Vagina (tissue), 2 donors: ENCODE measurements at regions not wholly inside any gene's neighbourhood (a gene's known extent, or its start where the extent isn't known, plus 50 kb on each side); places are given as distances from the start of the nearest gene placed in this dataset.

Source experiments
- DNase-seq, 2 donors: peaks; one replicate each; pipeline ENCODE4 v3.0.0-alpha.2; 2017; ENCODE audit errors: extremely low spot score in 2 of 2
- H3K27ac ChIP-seq: fragments of 200-600 bp; sonication (generic); one replicate; pipeline ENCODE4 v1.5.1; 2019
- H3K27me3 ChIP-seq: fragments of 200-600 bp; sonication (generic); one replicate; pipeline ENCODE4 v1.5.1; 2019
- H3K36me3 ChIP-seq, 2 donors: fragments of 200-600 bp; sonication (generic); one replicate each; pipeline ENCODE4 v1.5.1; 2017 to 2019
- H3K4me1 ChIP-seq: fragments of 200-600 bp; sonication (generic); one replicate; pipeline ENCODE4 v1.5.1; 2019
- H3K4me3 ChIP-seq, 2 donors: fragments of 200-600 bp; sonication (generic); 1 replicate in 1 of 2; 2 replicates in 1 of 2; pipeline ENCODE4 v1.5.1; 2016 to 2019
- H3K9me3 ChIP-seq: fragments of 200-600 bp; sonication (generic); one replicate; pipeline ENCODE4 v1.5.1; 2019
- CTCF ChIP-seq, 3 experiments: fragments of 450-650 bp in 2 of 3; fragments of 200-600 bp in 1 of 3; sonication (generic) in 1 of 3; IDR thresholded peaks; one replicate each; pipeline ENCODE4 v1.5.1; 2017 to 2019; ENCODE audit warnings: antibody characterized with exemption in 3 of 3, mild to moderate bottlenecking in 2 of 3, moderate library complexity in 2 of 3
- POLR2A ChIP-seq, 2 donors: fragments of 450-650 bp; IDR thresholded peaks; one replicate each; pipeline ENCODE4 v1.6.1; 2017; ENCODE audit warnings: antibody characterized with exemption in 2 of 2, mild to moderate bottlenecking in 2 of 2, moderate library complexity in 2 of 2
- POLR2AphosphoS5 ChIP-seq, 2 donors: sonication (generic); formaldehyde crosslinking; IDR thresholded peaks; one replicate each; pipeline ENCODE4 v1.9.0; 2017; ENCODE audit warnings: antibody characterized with exemption in 2 of 2, mild to moderate bottlenecking in 2 of 2, low read depth in 1 of 2; ENCODE audit not compliant: insufficient read depth in 1 of 2
- intact Hi-C: fragments of 100-400 bp; cut with DNase I; formaldehyde crosslinking; loops from one replicate; pipeline ENCODE4 v1.15.1; 2023

GRCh38 chr4:12207396-12207795 lies 778.7 kb upstream of the HS3ST1 start:
- Histone ChIP-seq H3K4me1 (no peaks in the 10 kb centered on the region), H3K27me3 (no peaks in the 10 kb centered on the region), H3K4me3 (no peak overlapping the region), H3K27ac (no peak overlapping the region), H3K9me3 (no peaks in the 10 kb centered on the region), H3K36me3 (no peaks in the 10 kb centered on the region)
- no peak for TF ChIP-seq POLR2A (IDR thresholded peaks at IDR 0.05)
- TF ChIP-seq POLR2AphosphoS5 (IDR thresholded peaks at IDR 0.05; ENCODE audit: insufficient read depth in 1 of 2, low read depth in 1 of 2) = no peak
- no peak for TF ChIP-seq CTCF (IDR thresholded peaks at IDR 0.05)
- DNase-seq = no peak
- intact Hi-C loops = no loop called here

- Histone ChIP-seq H3K27me3 (no peaks in the 10 kb centered on the region), H3K4me1 (no peaks in the 10 kb centered on the region), H3K4me3 (no peak overlapping the region), H3K9me3 (no peaks in the 10 kb centered on the region), H3K36me3 (no peaks in the 10 kb centered on the region), H3K27ac (no peak overlapping the region)
- no peak for DNase-seq
- intact Hi-C loops = no loop called here
- TF ChIP-seq POLR2A (IDR thresholded peaks at IDR 0.05) (no peak), CTCF (IDR thresholded peaks at IDR 0.05) (no peak), POLR2AphosphoS5 (IDR thresholded peaks at IDR 0.05; ENCODE audit: insufficient read depth in 1 of 2, low read depth in 1 of 2) (no peak)
Observed at GRCh38 chr4:12206091-12206490, 777.4 kb upstream of the HS3ST1 start.

GRCh38 chr4:12203945-12204344 lies 775.3 kb upstream of the HS3ST1 start:
- H3K4me1 ChIP-seq = no peaks in the 10 kb centered on the region
- H3K9me3 ChIP-seq = no peaks in the 10 kb centered on the region
- no peaks in the 10 kb centered on the region for H3K27me3 ChIP-seq
- TF ChIP-seq POLR2A (IDR thresholded peaks at IDR 0.05) (no peak), CTCF (IDR thresholded peaks at IDR 0.05) (no peak), POLR2AphosphoS5 (IDR thresholded peaks at IDR 0.05; ENCODE audit: insufficient read depth in 1 of 2, low read depth in 1 of 2) (no peak)
- no peak overlapping the region for H3K27ac ChIP-seq
- intact Hi-C loops = no loop called here
- DNase-seq = no peak
- no peak overlapping the region for H3K4me3 ChIP-seq
- no peaks in the 10 kb centered on the region for H3K36me3 ChIP-seq

- Histone ChIP-seq H3K4me3 (no peak overlapping the region), H3K27me3 (no peaks in the 10 kb centered on the region), H3K27ac (no peak overlapping the region), H3K4me1 (no peaks in the 10 kb centered on the region), H3K9me3 (no peaks in the 10 kb centered on the region), H3K36me3 (no peaks in the 10 kb centered on the region)
- TF ChIP-seq CTCF (IDR thresholded peaks at IDR 0.05) (no peak), POLR2AphosphoS5 (IDR thresholded peaks at IDR 0.05; ENCODE audit: insufficient read depth in 1 of 2, low read depth in 1 of 2) (no peak), POLR2A (IDR thresholded peaks at IDR 0.05) (no peak)
- no peak for DNase-seq
- intact Hi-C loops = no loop called here
Observed at GRCh38 chr4:12200226-12200625, 771.5 kb upstream of the HS3ST1 start.

- Histone ChIP-seq H3K36me3 (no peaks in the 10 kb centered on the region), H3K27me3 (no peaks in the 10 kb centered on the region), H3K27ac (no peak overlapping the region), H3K4me3 (no peak overlapping the region), H3K9me3 (no peaks in the 10 kb centered on the region), H3K4me1 (no peaks in the 10 kb centered on the region)
- intact Hi-C loops = no loop called here
- TF ChIP-seq CTCF (IDR thresholded peaks at IDR 0.05) = no peak
- TF ChIP-seq POLR2A (IDR thresholded peaks at IDR 0.05) = no peak
- TF ChIP-seq POLR2AphosphoS5 (IDR thresholded peaks at IDR 0.05; ENCODE audit: insufficient read depth in 1 of 2, low read depth in 1 of 2) = no peak
- no peak for DNase-seq
Observed at GRCh38 chr4:12186526-12186925, 757.8 kb upstream of the HS3ST1 start.
